HCT116 (cell line): ENCODE measurements at regions not wholly inside any gene's neighbourhood (a gene's known extent, or its start where the extent isn't known, plus 50 kb on each side); places are given as distances from the start of the nearest gene placed in this dataset.

Source experiments
- ATF3 ChIP-seq: IDR thresholded peaks from 2 replicates; pipeline ENCODE4 v1.6.1; 2012
- CTCF ChIP-seq, 3 experiments: fragments of 200-600 bp in 1 of 3; sonication (generic) in 1 of 3; IDR thresholded peaks in 2 of 3; conservative IDR thresholded peaks in 1 of 3; 2 replicates each; pipeline ENCODE4 v1.5.1; 2012 to 2017; ENCODE audit warnings: low read depth in 2 of 3, low read length in 2 of 3, antibody characterized with exemption in 1 of 3, borderline replicate concordance in 1 of 3, control low read depth in 1 of 3, mild to moderate bottlenecking in 1 of 3, mixed read lengths in 1 of 3, mixed run types in 1 of 3, moderate library complexity in 1 of 3; ENCODE audit not compliant: insufficient read depth in 1 of 3
- ELF1 ChIP-seq: IDR thresholded peaks from 2 replicates; pipeline ENCODE4 v1.6.1; 2012; ENCODE audit warnings: low read depth, borderline replicate concordance
- EZH2 ChIP-seq: fragments of 200-600 bp; sonication (generic); IDR thresholded peaks from 2 replicates; pipeline ENCODE4 v1.6.1; 2017; ENCODE audit warnings: antibody characterized with exemption, mixed run types
- EZH2phosphoT487 ChIP-seq: fragments of 200-600 bp; IDR thresholded peaks from 2 replicates; pipeline ENCODE4 v1.6.1; 2018; ENCODE audit warnings: antibody characterized with exemption, borderline replicate concordance
- FOSL1 ChIP-seq: IDR thresholded peaks from 2 replicates; pipeline ENCODE4 v1.6.1; 2012; ENCODE audit warnings: low read depth
- MAX ChIP-seq: IDR thresholded peaks from 2 replicates; pipeline ENCODE4 v1.6.1; 2012
- POLR2A ChIP-seq: IDR thresholded peaks from 2 replicates; pipeline ENCODE4 v1.7.0; 2011; ENCODE audit warnings: borderline replicate concordance; ENCODE audit not compliant: insufficient read depth, insufficient read length; ENCODE audit errors: extremely low read depth
- POLR2AphosphoS5 ChIP-seq: IDR thresholded peaks from 2 replicates; pipeline ENCODE4 v1.6.1; 2011; ENCODE audit warnings: mild to moderate bottlenecking, low read depth, low read length, moderate library complexity
- RAD21 ChIP-seq: IDR thresholded peaks from 2 replicates; pipeline ENCODE4 v1.6.1; 2012; ENCODE audit warnings: low read depth, mild to moderate bottlenecking
- SRF ChIP-seq: IDR thresholded peaks from 2 replicates; pipeline ENCODE4 v1.6.1; 2012; ENCODE audit warnings: low read depth
- YY1 ChIP-seq: IDR thresholded peaks from 2 replicates; pipeline ENCODE4 v1.6.1; 2011; ENCODE audit warnings: low read length, low read depth, moderate library complexity, mild to moderate bottlenecking; ENCODE audit not compliant: insufficient replicate concordance; ENCODE audit errors: extremely low read depth
- ZFX ChIP-seq: fragments of 450-650 bp; IDR thresholded peaks from 2 replicates; pipeline ENCODE4 v1.6.1; 2017
- TF ChIP-seq, protein P1 (sequence below): IDR thresholded peaks from 2 replicates; pipeline ENCODE4 v1.6.1; 2012; ENCODE audit warnings: low read depth

DNA sequence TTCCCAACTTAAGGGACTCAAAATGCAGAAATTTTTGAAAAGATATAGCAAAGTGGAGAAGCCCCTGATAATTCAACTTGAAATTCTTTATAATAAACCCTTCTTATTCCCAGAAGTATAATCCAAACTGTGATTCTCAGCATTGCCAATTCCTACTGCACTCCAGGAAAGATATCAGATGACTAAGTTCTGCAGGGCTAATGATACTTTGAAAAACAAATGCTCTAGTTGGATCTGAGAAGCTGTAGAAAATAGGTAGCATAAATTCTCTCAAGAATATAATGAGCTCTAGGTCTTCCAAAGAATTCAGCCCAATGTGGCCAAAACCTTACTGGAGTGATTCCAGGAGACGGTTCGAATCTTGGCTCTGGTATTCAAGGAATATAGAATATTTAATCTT is 294.0 kb upstream of the PTBP2 start:
- TF ChIP-seq CTCF (IDR thresholded peaks at IDR 0.05 in 2 of 3, conservative IDR thresholded peaks at IDR 0.05 in 1 of 3; ENCODE audit: borderline replicate concordance in 1 of 3, insufficient read depth in 1 of 3, low read depth in 2 of 3, low read length in 2 of 3) = no peak
- no peak for TF ChIP-seq FOSL1
- TF ChIP-seq RAD21 = no peak
- TF ChIP-seq POLR2A = no peak
- TF ChIP-seq, protein P1, sequence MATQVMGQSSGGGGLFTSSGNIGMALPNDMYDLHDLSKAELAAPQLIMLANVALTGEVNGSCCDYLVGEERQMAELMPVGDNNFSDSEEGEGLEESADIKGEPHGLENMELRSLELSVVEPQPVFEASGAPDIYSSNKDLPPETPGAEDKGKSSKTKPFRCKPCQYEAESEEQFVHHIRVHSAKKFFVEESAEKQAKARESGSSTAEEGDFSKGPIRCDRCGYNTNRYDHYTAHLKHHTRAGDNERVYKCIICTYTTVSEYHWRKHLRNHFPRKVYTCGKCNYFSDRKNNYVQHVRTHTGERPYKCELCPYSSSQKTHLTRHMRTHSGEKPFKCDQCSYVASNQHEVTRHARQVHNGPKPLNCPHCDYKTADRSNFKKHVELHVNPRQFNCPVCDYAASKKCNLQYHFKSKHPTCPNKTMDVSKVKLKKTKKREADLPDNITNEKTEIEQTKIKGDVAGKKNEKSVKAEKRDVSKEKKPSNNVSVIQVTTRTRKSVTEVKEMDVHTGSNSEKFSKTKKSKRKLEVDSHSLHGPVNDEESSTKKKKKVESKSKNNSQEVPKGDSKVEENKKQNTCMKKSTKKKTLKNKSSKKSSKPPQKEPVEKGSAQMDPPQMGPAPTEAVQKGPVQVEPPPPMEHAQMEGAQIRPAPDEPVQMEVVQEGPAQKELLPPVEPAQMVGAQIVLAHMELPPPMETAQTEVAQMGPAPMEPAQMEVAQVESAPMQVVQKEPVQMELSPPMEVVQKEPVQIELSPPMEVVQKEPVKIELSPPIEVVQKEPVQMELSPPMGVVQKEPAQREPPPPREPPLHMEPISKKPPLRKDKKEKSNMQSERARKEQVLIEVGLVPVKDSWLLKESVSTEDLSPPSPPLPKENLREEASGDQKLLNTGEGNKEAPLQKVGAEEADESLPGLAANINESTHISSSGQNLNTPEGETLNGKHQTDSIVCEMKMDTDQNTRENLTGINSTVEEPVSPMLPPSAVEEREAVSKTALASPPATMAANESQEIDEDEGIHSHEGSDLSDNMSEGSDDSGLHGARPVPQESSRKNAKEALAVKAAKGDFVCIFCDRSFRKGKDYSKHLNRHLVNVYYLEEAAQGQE = no peak
- no peak for TF ChIP-seq EZH2phosphoT487
- no peak for TF ChIP-seq MAX
- no peak for TF ChIP-seq EZH2
- no peak for TF ChIP-seq YY1
- no peak for TF ChIP-seq POLR2AphosphoS5
- no peak for TF ChIP-seq ATF3
- TF ChIP-seq SRF = no peak
- TF ChIP-seq ELF1 = no peak
- no peak for TF ChIP-seq ZFX
